GM18505 (cell line): ENCODE measurements at regions not wholly inside any gene's neighbourhood (a gene's known extent, or its start where the extent isn't known, plus 50 kb on each side); places are given as distances from the start of the nearest gene placed in this dataset.
"Not testable (repeated sequence)": the region's sequence is repeated elsewhere in the genome, so short reads cannot be mapped to it uniquely, and the experiment has no call there.

Experiments
- ATAC-seq: cut with Tn5 transposase; IDR thresholded peaks from one replicate; pipeline ENCODE4 v1.9.1; 2021; ENCODE audit not compliant: unreplicated experiment
- POLR2A ChIP-seq: IDR thresholded peaks from 4 replicates; pipeline ENCODE4 v1.6.1; 2011; ENCODE audit warnings: borderline replicate concordance; ENCODE audit not compliant: insufficient read depth, insufficient read length; ENCODE audit errors: extremely low read depth

DNA sequence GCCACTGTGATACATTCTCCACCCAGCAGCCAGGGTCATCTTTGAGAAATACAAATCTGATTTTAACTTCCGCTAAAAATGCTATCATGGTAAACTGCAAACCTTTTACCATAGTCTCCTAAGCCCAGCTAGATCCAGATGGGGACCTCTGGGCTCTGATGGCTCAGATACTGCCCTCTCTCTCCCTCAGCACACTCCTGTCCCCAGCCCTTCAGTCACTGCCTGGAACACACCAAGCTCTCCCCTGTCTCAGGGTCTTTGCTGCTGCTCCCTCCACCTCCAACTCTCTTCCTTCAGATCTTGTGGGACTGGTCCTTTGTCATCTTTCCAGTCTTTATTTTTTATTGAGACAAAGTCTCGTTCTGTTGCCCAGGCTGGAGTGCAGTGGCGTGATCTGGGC, 65.1 kb downstream of the SPRY4 start:
- no peak for ATAC-seq
- TF ChIP-seq POLR2A = no peak

DNA sequence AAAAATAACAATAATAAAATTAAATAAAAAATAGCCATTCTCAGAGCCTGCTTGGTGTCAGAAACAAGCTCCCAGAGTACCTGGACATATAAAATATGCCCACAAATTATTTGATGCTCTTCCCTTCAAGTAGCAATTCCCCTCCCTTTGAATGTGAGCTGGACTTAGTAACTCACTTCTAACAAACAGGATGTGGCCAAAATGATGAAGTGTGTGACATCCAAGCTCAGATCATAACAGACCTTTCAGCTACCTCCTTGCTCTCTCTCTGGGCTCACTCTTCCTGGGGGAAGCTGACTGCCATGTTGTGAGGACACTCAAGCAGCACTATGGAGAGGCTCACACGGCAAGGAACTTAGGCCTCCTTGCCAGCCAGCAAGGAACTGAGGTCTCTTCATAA, 69.0 kb downstream of the SPRY4 start:
- no peak for ATAC-seq
- no peak for TF ChIP-seq POLR2A

DNA sequence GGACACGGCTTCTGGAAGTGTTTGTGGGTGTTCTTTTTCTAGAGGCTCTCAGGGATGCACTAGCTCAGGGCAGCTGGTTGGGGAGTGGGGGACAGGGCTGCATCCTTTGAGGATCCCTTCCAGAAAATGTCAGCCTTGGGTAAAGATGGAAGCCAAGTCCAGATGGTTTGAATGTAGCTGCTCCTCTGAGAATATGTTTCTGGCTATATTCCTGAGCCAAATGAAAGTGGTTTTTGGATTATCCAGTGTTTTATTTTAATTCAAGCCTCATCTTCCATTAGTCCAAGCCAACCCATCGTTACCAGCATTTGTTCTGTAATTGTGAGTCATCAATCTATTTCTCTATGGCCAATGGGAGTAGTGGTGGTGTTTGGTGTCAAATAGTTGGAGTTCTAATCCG, 70.4 kb downstream of the SPRY4 start:
- TF ChIP-seq POLR2A = no peak
- ATAC-seq = no peak

DNA sequence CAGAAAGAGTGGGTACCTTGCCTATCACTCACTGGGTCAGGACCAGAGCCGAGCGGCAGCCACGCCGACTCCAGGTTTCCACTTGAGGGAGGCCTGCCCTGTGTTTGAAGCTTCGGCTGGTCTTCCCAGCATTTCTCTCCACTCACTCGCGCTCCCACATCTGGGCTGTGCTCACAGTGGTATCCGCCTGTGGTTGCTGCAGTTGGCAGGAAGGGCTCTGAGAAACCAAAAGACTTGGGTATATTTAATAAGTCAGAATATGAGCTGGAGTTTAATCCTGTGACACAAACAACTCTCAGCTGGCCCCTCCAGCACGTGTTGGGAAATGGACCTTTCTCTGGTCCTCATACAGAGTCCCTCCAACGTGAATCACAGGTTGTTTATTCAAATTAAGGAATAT, 70.9 kb downstream of the SPRY4 start:
- no peak for TF ChIP-seq POLR2A
- ATAC-seq = no peak

DNA sequence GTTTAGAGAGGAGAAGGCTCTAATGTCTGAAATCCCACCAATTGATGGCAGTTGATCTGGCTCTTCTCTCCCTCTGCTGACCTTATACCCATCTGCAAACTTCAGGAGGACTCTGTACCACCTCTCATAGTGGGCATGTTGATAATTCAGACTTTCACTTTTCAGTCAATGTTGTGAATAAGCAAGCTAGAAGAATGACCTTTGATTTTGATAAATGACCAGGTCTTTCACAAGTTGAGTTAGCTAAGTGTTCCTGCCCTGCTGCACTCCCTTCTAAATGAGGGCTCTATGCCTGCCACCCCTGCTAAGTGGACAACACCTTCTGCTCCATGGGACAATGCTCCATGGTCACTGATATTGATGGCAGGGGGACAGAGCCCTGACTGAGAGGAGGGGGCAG, 74.7 kb downstream of the SPRY4 start:
- ATAC-seq = no peak
- TF ChIP-seq POLR2A = no peak

DNA sequence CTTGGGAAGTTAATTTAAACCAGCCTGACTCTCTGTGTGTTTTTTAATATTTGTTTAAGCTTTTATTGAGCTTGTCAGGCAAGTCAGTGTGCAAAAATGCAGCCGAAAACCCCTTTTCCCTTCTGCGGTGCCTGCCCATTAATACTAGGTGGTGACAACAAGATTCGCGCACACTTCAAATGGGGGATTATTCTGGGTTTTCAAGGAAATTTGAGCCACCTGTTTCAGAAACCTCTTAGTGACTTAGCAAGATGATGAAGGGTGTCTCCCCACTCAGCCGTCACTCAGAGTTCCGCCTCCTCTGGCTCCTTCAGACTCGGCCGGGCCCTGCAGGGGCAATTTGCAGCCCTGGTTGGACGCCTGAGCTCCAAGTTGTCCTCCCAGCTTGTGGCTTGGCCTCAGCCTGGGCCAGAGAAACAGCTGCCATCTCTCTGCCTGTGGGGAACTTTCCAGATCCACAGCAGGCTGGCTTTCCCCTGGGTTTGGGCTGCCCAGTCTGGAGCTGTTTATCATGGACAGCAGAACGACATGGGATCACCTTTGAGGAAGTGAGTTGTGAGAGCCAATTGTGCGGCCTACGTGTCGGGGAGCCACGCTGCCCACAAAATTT, 75.9 kb downstream of the SPRY4 start:
- TF ChIP-seq POLR2A = no peak

DNA sequence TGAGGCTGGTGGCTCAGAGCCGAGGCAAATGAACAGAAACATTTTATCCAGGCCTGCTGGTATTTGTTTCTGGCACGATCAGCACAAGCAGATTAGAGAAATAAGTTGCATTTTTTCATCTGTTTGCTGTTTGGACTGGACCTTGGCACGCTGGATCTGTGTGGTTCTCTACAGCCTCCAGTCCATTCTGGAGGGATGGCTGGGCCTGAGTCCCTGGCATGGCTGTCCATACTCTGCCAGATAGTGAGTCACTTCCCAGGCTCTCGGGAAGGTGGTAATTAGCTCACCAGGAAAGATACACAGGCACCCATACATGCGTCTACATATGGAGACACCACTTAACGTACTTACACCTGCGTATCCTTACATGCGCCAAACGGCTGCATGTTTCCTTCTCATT, 78.6 kb downstream of the SPRY4 start:
- no peak for ATAC-seq
- no peak for TF ChIP-seq POLR2A

More for the DNA sequence above, 75.9 kb downstream of the SPRY4 start:
- ATAC-seq = no peak

DNA sequence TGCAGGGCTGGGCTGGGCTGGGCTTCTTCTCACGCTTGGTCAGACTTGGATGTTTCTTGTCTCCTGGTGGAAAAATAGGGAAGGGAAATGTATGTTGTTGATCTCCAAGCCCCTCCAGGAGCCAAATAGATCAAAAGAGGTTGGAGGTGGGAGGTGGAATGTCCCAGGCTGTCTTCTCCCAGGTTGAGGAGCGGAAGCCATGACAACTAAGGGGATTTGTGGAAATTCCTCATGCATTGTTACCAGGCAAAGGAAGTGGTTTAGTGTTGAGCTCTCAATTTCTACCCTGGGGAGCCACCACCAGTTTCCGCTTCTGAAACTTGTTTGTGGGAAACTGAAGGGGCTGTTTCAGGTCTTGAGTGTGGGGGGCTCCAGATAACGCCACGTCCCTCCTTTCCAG, 79.0 kb downstream of the SPRY4 start:
- ATAC-seq = no peak
- no peak for TF ChIP-seq POLR2A

DNA sequence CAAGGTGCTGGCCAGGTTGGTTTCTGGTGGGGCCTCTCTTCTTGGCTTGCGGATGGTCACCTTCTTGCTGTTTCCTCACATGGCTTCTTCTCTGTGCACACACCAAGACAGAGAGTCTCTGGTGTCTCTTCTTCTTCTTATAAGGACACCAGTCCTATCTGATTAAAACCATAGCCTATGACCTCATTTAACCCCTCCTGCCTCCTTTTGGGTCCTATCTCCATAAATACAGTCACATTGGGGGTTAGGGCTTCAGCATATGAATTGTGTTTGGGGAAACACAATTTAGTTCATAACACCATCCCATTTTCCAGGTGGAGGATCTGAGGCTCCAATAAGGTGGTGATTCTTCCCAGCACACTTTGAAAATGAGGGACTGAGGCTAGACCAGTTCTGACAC, 80.4 kb downstream of the SPRY4 start:
- no peak for ATAC-seq
- no peak for TF ChIP-seq POLR2A

DNA sequence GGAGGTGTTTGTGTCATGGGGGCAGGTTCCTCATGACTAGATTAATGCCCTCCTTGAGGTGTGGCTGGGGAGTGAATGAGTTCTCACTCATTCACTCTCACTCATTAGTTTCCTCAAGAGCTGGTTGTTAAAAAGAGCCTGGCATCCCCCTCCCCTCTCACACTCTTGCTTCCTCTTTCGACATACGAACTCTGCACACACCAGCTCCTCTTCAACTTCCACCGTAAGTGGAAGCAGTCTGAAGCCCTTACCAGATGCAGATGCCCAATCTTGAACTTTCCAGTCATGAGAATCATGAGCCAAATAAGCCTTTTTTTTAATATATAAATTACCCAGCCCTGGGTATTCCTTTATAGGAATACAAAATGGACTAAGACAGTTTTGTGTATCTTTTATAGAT, 82.5 kb downstream of the SPRY4 start:
- no peak for TF ChIP-seq POLR2A
- no peak for ATAC-seq

DNA sequence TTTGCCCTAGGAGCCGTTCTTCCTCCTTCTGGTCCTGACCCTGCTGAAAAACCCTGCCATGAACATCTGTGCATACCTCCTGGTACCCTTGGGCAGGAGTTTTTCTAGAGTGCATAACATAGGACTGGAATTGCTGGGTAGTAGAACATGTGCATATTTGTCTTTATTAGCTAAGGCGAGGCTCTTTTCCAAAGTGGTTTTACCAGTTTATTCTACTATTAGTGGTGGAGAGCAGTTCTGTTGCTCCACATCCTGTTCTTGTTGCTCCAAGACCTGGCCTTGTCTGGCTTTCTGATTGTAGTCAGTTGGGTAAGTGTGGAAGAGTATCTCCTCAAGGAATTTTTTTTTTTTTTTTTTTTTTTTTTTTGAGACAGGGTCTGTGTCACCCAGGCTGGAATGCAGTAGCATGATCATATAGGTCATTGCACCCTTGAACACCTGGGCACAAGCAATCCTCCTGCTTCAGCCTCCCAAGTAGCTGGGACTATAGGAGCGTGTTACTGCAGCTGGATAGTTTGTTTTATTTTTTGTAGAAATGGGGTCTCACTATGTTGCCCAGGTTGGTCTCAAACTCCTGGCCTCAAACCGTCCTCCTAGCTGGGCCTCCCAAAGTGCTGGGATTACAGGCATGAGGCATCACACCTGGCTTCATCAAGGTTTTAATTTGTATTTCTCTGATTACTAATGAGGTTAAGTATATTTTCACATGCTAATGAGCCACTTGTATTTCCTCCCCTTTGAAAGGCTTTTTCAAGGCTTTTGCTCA, 85.2 kb downstream of the SPRY4 start:
- no peak for TF ChIP-seq POLR2A
- no peak for ATAC-seq

DNA sequence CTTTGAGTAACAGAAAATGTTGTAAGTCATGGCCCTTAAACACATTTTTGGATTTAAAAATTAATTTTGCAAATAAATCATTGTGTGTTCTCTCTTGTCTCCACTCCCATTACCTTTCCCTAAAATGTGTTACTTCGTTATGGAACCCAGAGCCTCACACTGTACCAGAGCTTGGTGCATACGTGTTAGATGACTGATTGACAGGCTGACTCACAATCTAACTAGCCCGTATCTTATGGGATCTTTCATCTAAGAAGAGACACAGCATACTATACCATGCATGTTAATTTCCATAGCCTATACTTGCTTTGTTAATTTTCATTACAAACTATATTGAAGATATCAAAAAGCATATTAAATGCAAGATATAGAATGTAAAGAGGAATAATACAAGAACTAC, 87.1 kb downstream of the SPRY4 start:
- ATAC-seq = no peak
- TF ChIP-seq POLR2A = no peak

DNA sequence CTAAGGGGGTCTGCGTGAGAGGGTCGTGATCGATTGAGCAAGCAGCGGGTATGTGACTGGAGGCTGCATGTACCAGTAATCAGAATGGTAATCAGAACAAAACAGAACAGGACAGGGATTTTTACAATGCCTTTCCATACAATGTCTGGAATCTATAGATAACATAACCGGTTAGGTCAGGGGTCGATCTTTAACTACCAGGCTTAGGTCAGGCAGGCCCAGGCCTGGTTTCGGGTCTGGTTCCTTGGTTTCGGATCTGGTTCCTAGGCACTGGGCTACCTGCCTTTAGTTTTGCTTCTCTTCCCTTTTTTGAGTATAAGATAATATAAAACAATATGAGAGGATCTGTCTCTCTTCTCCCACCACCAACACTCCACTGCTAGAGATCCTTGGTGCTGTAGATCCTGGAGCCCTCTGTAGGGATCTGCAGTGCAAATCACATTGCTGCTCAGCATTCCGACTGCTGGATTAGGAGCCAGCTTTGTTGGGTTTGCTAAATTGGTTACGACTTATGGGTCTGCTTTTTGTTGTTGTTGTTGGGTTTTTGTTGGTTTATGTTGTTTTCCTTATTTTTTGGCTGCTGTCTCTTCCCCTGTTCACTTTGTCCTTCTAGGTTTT, 88.0 kb downstream of the SPRY4 start:
- not testable (repeated sequence) for ATAC-seq
